HepG2 (cell line): ENCODE measurements at regions not wholly inside any gene's neighbourhood (a gene's known extent, or its start where the extent isn't known, plus 50 kb on each side); places are given as distances from the start of the nearest gene placed in this dataset.

Experiments
- ASH2L ChIP-seq: fragments of 300-600, 200-600 bp; sonication (generic); IDR thresholded peaks from 2 replicates; pipeline ENCODE4 v1.7.0; 2017; ENCODE audit warnings: low read depth, mild to moderate bottlenecking, moderate library complexity, mixed read lengths, low read length; ENCODE audit not compliant: insufficient read length
- CC2D1A ChIP-seq: sonication (generic); formaldehyde crosslinking; IDR thresholded peaks from 2 replicates; pipeline ENCODE4 v1.8.1; 2023; ENCODE audit warnings: mild to moderate bottlenecking, missing genetic modification reagents
- EED ChIP-seq: sonication (generic); formaldehyde crosslinking; IDR thresholded peaks from 2 replicates; pipeline ENCODE4 v1.5.0; 2020; ENCODE audit warnings: mild to moderate bottlenecking, missing genetic modification reagents
- EHMT2 ChIP-seq: fragments of 200-600 bp; sonication (generic); IDR thresholded peaks from 2 replicates; pipeline ENCODE4 v1.7.0; 2017; ENCODE audit warnings: antibody characterized with exemption, low read depth, low read length, borderline replicate concordance
- FOXO1 ChIP-seq: sonication (generic); formaldehyde crosslinking; IDR thresholded peaks from 2 replicates; pipeline ENCODE4 v1.4.0; 2020; ENCODE audit warnings: missing genetic modification reagents
- IRF1 ChIP-seq: sonication (generic); formaldehyde crosslinking; IDR thresholded peaks from 2 replicates; pipeline ENCODE4 v1.4.0; 2020; ENCODE audit warnings: low read depth, mild to moderate bottlenecking, missing genetic modification reagents
- IRX3 ChIP-seq: sonication (generic); formaldehyde crosslinking; IDR thresholded peaks from 2 replicates; pipeline ENCODE4 v1.8.1; 2023; ENCODE audit warnings: mild to moderate bottlenecking, low read depth, missing genetic modification reagents, borderline replicate concordance
- JUNB ChIP-seq: sonication (generic); formaldehyde crosslinking; IDR thresholded peaks from 2 replicates; pipeline ENCODE4 v1.8.0; 2022; ENCODE audit warnings: missing genetic modification reagents, mild to moderate bottlenecking, borderline replicate concordance
- KAT2B ChIP-seq: fragments of 150-350 bp; IDR thresholded peaks from 2 replicates; pipeline ENCODE4 v1.6.1; 2014; ENCODE audit warnings: low read depth, low read length, borderline replicate concordance
- KAT7 ChIP-seq: IDR thresholded peaks from 2 replicates; pipeline ENCODE4 v1.6.1; 2018; ENCODE audit warnings: borderline replicate concordance, missing compliant biosample characterization
- KLF6 ChIP-seq: IDR thresholded peaks from 2 replicates; pipeline ENCODE4 v1.8.0; 2016; ENCODE audit warnings: missing biosample characterization, missing genetic modification reagents
- MIER3 ChIP-seq: IDR thresholded peaks from 2 replicates; pipeline ENCODE4 v1.6.1; 2016; ENCODE audit warnings: missing compliant biosample characterization, borderline replicate concordance
- MIXL1 ChIP-seq: IDR thresholded peaks from 2 replicates; pipeline ENCODE4 v1.6.1; 2016
- MZF1 ChIP-seq: sonication (generic); formaldehyde crosslinking; IDR thresholded peaks from 2 replicates; pipeline ENCODE4 v1.8.1; 2023; ENCODE audit warnings: mild to moderate bottlenecking, missing genetic modification reagents, borderline replicate concordance
- NR1H2 ChIP-seq: sonication (generic); formaldehyde crosslinking; IDR thresholded peaks from 2 replicates; pipeline ENCODE4 v1.8.1; 2022; ENCODE audit warnings: low read depth, missing genetic modification reagents, borderline replicate concordance
- PHF5A ChIP-seq: IDR thresholded peaks from one replicate; pipeline ENCODE4 v1.6.1; 2018; ENCODE audit warnings: low read depth, missing genetic modification reagents; ENCODE audit not compliant: unreplicated experiment
- REPIN1 ChIP-seq: sonication (generic); formaldehyde crosslinking; IDR thresholded peaks from 2 replicates; pipeline ENCODE4 v1.8.0; 2022; ENCODE audit warnings: missing genetic modification reagents, low read depth, mild to moderate bottlenecking, borderline replicate concordance
- RFX1 ChIP-seq: fragments of 450-650 bp; IDR thresholded peaks from 2 replicates; pipeline ENCODE4 v1.6.1; 2017
- SUZ12 ChIP-seq: fragments of 150-350 bp; IDR thresholded peaks from 2 replicates; pipeline ENCODE4 v1.6.1; 2014; ENCODE audit warnings: low read depth, low read length
- ZBTB20 ChIP-seq: sonication (generic); formaldehyde crosslinking; IDR thresholded peaks from 2 replicates; pipeline ENCODE4 v1.8.1; 2023; ENCODE audit warnings: missing genetic modification reagents, low read depth, mild to moderate bottlenecking, borderline replicate concordance
- ZC3H13 ChIP-seq: sonication (generic); formaldehyde crosslinking; IDR thresholded peaks from 2 replicates; pipeline ENCODE4 v1.8.1; 2023; ENCODE audit warnings: mild to moderate bottlenecking, missing genetic modification reagents, moderate library complexity
- ZNF232 ChIP-seq: sonication (generic); formaldehyde crosslinking; IDR thresholded peaks from 2 replicates; pipeline ENCODE4 v1.4.0; 2020; ENCODE audit warnings: missing genetic modification reagents, borderline replicate concordance
- ZNF296 ChIP-seq: sonication (generic); formaldehyde crosslinking; conservative IDR thresholded peaks from 2 replicates; pipeline ENCODE4 v1.5.0; 2020; ENCODE audit warnings: mild to moderate bottlenecking, missing genetic modification reagents
- ZNF326 ChIP-seq: sonication (generic); formaldehyde crosslinking; IDR thresholded peaks from 2 replicates; pipeline ENCODE4 v1.4.0; 2020; ENCODE audit warnings: missing genetic modification reagents, borderline replicate concordance
- ZNF343 ChIP-seq: sonication (generic); formaldehyde crosslinking; IDR thresholded peaks from 2 replicates; pipeline ENCODE4 v1.4.0; 2020; ENCODE audit warnings: mild to moderate bottlenecking, missing genetic modification reagents
- ZNF558 ChIP-seq: sonication (generic); formaldehyde crosslinking; IDR thresholded peaks from 2 replicates; pipeline ENCODE4 v1.9.0; 2022; ENCODE audit warnings: mild to moderate bottlenecking, missing genetic modification reagents, borderline replicate concordance
- ZNF660 ChIP-seq: sonication (generic); formaldehyde crosslinking; IDR thresholded peaks from 2 replicates; pipeline ENCODE4 v1.5.1; 2020; ENCODE audit warnings: mild to moderate bottlenecking, low read depth, missing genetic modification reagents, borderline replicate concordance
- ZNF766 ChIP-seq: sonication (generic); formaldehyde crosslinking; IDR thresholded peaks from 2 replicates; pipeline ENCODE4 v1.5.0; 2020; ENCODE audit warnings: missing genetic modification reagents, borderline replicate concordance
- ZNF772 ChIP-seq: sonication (generic); formaldehyde crosslinking; IDR thresholded peaks from 2 replicates; pipeline ENCODE4 v1.5.0; 2020; ENCODE audit warnings: mild to moderate bottlenecking, missing genetic modification reagents
- ZNF839 ChIP-seq: sonication (generic); formaldehyde crosslinking; IDR thresholded peaks from 2 replicates; pipeline ENCODE4 v1.4.0; 2020; ENCODE audit warnings: missing genetic modification reagents, mild to moderate bottlenecking, borderline replicate concordance
- TF ChIP-seq, protein P1 (sequence below): sonication (generic); formaldehyde crosslinking; IDR thresholded peaks from 2 replicates; pipeline ENCODE4 v1.8.0; 2022; ENCODE audit warnings: missing genetic modification reagents, low read depth, mild to moderate bottlenecking, borderline replicate concordance
- TF ChIP-seq, protein P2 (sequence below): sonication (generic); formaldehyde crosslinking; conservative IDR thresholded peaks from 2 replicates; pipeline ENCODE4 v1.8.1; 2023; ENCODE audit warnings: missing genetic modification reagents

DNA sequence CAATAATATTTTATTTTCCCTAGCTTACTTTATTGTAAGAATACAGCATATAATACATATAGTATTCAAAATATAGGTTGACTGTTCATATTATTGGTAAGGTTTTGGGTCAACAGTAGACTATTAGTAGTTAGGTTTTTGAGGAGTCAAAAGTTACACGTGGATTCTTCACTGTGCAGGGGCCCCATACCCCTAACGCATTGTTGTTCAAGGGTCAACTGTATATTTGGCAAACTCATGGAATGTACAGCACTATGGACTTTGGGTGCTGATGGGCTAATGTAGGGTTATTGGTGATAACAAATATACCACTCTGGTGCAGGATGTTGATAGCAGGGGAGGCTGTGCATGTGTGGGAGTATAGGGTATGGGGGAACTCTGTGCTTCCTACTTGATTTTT, 397.2 kb downstream of the BCKDHB start (continued):
- TF ChIP-seq JUNB (CRISPR knock-in tag): no peak
- TF ChIP-seq EED (CRISPR knock-in tag): no peak
- no peak for TF ChIP-seq ZNF343 (CRISPR knock-in tag)
- TF ChIP-seq PHF5A: no peak
- no peak for TF ChIP-seq ZNF558 (CRISPR knock-in tag)
- peak; percentile 66; the same call in 1 of the 2 replicates for TF ChIP-seq REPIN1
- TF ChIP-seq MIER3 (CRISPR knock-in tag): no peak
- TF ChIP-seq IRF1 (CRISPR knock-in tag): no peak
- TF ChIP-seq CC2D1A (CRISPR knock-in tag): no peak
- TF ChIP-seq, protein P1, sequence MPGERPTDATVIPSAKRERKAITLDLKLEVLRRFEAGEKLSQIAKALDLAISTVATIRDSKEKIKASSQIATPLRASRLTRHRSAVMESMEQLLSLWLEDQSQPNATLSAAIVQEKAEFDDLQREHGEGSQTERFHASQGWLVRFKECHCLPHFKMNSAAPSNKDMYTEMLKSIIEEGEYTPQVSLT (CRISPR knock-in tag): no peak
- no peak for TF ChIP-seq SUZ12
- TF ChIP-seq ZNF660: no peak
- TF ChIP-seq MZF1 (CRISPR knock-in tag): no peak
- TF ChIP-seq MIXL1 (CRISPR knock-in tag): peak; percentile 82
- TF ChIP-seq, protein P2, sequence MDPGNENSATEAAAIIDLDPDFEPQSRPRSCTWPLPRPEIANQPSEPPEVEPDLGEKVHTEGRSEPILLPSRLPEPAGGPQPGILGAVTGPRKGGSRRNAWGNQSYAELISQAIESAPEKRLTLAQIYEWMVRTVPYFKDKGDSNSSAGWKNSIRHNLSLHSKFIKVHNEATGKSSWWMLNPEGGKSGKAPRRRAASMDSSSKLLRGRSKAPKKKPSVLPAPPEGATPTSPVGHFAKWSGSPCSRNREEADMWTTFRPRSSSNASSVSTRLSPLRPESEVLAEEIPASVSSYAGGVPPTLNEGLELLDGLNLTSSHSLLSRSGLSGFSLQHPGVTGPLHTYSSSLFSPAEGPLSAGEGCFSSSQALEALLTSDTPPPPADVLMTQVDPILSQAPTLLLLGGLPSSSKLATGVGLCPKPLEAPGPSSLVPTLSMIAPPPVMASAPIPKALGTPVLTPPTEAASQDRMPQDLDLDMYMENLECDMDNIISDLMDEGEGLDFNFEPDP: no peak
- no peak for TF ChIP-seq ZNF839 (CRISPR knock-in tag)
- peak; percentile 82 for TF ChIP-seq ASH2L
- TF ChIP-seq KLF6: no peak
- TF ChIP-seq ZNF326 (CRISPR knock-in tag): no peak
- TF ChIP-seq KAT7 (CRISPR knock-in tag): no peak
- no peak for TF ChIP-seq RFX1
- peak; percentile 91; the same call in 1 of the 2 replicates for TF ChIP-seq EHMT2
- no peak for TF ChIP-seq NR1H2 (CRISPR knock-in tag)
- TF ChIP-seq ZNF296 (CRISPR knock-in tag): no peak
- TF ChIP-seq ZBTB20 (CRISPR knock-in tag): peak; percentile 84; the same call in 1 of the 2 replicates
- TF ChIP-seq ZNF772 (CRISPR knock-in tag): no peak
- peak; percentile 72; the same call in 1 of the 2 replicates for TF ChIP-seq FOXO1 (CRISPR knock-in tag)
- 0 out of 2 replicates have a peak, but pooled peaks have one; percentile 60 for TF ChIP-seq ZNF232 (CRISPR knock-in tag)
- no peak for TF ChIP-seq ZC3H13 (CRISPR knock-in tag)
- TF ChIP-seq IRX3 (CRISPR knock-in tag): no peak
- no peak for TF ChIP-seq KAT2B
- no peak for TF ChIP-seq ZNF766 (CRISPR knock-in tag)
